ENCODE measurements at regions not wholly inside any gene's neighbourhood (a gene's known extent, or its start where the extent isn't known, plus 50 kb on each side); places are given as distances from the start of the nearest gene placed in this dataset.

- TF ChIP-seq, protein P1, sequence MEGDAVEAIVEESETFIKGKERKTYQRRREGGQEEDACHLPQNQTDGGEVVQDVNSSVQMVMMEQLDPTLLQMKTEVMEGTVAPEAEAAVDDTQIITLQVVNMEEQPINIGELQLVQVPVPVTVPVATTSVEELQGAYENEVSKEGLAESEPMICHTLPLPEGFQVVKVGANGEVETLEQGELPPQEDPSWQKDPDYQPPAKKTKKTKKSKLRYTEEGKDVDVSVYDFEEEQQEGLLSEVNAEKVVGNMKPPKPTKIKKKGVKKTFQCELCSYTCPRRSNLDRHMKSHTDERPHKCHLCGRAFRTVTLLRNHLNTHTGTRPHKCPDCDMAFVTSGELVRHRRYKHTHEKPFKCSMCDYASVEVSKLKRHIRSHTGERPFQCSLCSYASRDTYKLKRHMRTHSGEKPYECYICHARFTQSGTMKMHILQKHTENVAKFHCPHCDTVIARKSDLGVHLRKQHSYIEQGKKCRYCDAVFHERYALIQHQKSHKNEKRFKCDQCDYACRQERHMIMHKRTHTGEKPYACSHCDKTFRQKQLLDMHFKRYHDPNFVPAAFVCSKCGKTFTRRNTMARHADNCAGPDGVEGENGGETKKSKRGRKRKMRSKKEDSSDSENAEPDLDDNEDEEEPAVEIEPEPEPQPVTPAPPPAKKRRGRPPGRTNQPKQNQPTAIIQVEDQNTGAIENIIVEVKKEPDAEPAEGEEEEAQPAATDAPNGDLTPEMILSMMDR (IDR thresholded peaks at IDR 0.05): no peak
- no peak for TF ChIP-seq POLR2A (IDR thresholded peaks at IDR 0.05)
These were observed 108.7 kb downstream of the PSMG1 start for GRCh38 chr21:39074508-39074907.

Data from body of pancreas (tissue), 4 donors.